NCI-H2196 treated with DMSO at 0.1 percent for 48 hours (cell line): ENCODE measurements at regions not wholly inside any gene's neighbourhood (a gene's known extent, or its start where the extent isn't known, plus 50 kb on each side); places are given as distances from the start of the nearest gene placed in this dataset.
"Not testable (repeated sequence)": the region's sequence is repeated elsewhere in the genome, so short reads cannot be mapped to it uniquely, and the experiment has no call there.

Experiments
- DNase-seq: peaks from one replicate; lab custom pipeline; 2025; ENCODE audit not compliant: unreplicated experiment; lab: John Stamatoyannopoulos, UW

DNA sequence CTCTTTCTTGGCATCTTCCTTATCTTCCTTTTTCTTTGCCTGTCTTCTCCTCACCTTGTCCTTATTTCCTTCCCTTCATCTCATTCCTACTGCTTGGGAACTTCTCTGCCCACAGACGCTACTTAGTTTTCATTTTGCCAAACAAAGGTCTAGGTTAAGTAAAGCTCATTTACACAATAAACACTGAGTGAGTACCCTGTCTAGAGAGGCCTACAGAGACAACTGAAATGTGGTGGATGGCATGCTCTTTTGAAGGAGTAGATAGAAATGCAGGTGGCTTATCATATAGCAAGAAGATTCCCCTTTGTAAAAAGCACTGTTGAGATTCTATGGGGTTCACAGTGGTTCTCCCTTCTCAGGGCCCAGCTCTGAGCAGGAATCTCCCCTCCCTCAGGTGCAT lies 319.0 kb downstream of the CNTN3 start:
- no peak for DNase-seq

DNA sequence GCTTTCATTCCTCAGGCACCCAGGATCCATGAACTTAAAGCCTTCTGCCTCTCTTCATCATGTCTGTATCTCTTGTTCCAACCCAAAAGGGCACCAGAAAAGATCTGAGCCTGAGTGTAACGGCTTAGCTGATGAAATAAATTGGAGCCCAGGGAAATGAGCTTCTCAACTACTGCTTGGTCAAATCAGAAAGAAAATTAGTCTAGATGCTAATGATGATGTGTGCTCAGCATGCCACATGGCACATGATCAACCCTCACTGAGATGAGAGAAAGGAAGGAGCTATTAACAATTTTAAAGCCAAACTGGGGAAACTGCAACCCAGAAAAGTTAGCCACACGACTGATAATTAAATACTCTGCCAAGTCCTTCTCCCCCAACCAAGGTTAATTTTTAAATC lies 325.7 kb downstream of the CNTN3 start:
- DNase-seq = no peak

DNA sequence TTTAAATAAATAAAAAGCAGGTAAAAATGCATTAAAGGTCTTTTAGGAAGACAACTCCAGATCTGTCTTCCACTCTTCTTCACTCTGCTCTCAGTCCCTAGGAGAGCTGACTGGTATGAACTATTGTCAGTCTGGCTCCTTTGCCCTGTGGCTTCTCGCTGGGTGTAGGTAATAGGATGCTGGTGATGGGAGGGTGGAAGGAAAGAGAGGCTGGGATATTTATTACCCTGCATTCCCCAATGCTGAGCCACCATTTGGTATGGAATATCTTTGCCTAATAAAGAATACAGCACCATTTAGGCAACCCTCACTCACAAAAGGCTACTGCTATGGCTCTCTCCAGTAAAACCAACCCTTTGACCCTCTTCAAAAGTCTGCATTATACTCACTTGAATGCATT lies 326.9 kb downstream of the CNTN3 start:
- no peak for DNase-seq

DNA sequence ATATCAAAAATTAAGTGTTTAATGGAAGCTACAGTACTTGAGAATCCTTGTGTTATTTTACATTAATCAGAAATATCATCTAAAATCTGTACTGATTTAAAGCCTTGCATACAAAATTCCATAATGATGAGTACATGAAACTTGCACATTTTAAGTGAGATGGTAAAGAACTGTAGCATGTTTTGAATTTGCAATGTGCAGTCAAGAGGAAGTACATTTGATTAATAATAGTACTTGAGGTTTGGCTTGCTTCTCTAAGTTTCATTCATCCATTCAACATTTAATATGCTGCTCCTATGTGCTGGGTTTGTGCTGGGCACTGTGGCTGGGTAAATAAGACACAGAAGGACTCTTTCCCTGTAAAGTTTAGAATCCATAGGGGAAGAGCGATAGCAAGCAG lies 332.3 kb downstream of the CNTN3 start:
- DNase-seq = no peak

DNA sequence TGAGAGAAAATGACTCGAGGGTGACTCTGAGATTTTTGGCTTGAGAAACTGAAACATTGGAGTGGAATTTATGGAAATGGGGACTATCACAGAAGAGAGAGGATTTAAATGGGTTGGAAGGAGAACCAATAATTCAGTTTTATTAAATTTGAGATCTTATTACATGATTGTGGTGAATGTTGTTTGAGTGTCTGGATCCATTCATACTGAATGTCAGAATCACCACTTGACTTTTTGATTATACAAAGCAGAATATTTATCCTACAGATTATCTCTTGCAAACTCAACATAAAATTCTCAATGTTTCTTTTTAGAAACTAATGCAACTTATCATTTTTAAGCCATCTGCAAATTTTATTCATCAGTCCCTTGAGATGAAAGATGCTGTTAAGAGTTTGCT lies 332.8 kb downstream of the CNTN3 start:
- DNase-seq = no peak

DNA sequence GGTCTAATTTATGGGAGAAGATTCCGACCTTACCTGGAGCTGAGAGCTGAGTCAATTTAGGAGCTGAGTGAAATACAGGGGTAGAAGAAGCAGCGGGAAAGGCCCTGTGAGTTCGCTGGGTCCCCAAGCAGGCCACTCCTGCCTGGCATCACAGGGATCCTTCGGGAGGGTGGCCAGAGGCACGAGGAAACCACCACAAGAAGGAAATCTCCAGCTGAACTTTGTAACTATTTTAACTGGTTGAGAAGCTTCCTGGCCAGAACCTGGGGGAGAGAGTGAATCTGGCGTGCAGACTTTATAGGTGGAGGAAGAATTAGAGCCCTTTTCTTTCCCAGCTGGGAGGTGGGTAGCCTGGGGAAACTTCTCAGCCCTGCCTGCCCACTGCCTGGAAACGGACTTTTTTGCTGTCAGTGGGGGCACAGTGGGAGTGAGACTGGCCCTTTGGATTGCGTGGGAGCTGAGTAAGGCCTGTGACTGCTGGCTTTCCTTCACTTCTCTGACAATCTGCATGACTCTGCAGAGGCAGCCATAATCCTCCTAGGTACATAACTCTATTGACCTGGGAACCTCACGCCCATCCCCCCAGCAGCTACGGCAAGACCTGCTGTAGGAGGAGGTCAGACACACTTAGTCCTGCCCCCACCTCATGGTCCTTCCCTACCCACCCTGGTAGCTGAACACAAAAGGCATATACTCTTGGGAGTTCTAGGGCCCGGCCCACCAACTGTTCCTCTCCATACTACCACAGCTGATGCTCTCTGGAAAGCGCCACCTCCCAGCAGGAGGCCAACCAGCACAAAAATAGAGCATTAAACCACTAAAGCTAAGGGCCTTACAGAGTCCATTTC lies 340.7 kb downstream of the CNTN3 start:
- DNase-seq = no peak

DNA sequence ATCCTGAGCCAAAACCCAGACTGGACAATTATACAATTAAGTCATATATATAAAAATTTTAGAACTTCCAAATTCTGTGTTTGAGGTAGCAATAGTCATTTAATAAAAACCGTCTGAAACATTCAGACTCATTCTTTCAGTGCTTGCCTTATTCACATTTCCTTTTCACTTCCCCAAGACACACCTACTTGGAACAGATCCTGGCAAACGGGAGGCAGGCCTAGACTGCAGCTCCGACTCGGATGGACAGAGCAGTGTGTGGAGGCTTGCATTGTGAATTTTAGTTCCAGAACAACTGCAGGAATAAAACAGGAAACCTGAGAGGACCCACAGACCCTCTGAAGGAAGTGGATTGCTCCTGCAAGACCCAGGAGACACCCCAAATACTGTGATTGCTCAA lies 341.4 kb downstream of the CNTN3 start:
- DNase-seq = no peak

DNA sequence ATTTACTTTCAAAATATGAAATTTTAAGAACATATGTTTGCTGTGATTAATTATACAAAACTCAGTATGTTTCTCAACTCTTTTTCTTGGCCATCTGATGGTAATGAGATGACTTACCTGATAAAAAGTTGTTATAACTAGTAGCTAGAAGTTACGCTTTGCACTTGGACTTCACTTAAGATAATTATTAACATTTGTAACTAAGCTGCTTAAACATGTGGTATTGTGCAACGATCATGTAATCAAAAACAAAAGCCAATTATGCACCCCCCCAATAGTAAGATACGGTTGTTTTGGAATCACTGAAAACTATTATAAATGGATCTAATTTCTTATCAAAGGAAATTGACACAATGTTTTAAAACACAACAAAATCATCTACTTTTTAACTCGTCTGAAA lies 342.9 kb downstream of the CNTN3 start:
- DNase-seq = no peak

DNA sequence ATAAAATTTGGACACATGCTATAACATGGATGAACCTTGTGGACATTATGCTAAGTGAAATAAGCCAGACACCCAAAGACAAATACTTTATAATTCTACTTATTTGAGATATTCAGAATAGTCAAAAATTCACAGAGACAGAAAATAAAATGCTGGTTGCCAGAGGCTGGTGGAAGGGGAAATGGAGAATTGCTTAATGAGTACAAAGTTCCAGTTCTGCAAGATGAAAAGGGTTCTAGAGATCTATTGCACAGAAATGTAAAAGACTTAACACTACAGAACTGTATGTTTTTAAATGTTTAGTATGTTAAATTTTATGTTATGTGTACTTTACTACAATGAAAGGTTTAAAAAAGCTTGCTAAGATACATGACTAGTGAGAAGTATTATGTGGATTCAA lies 344.8 kb downstream of the CNTN3 start:
- DNase-seq = no peak

DNA sequence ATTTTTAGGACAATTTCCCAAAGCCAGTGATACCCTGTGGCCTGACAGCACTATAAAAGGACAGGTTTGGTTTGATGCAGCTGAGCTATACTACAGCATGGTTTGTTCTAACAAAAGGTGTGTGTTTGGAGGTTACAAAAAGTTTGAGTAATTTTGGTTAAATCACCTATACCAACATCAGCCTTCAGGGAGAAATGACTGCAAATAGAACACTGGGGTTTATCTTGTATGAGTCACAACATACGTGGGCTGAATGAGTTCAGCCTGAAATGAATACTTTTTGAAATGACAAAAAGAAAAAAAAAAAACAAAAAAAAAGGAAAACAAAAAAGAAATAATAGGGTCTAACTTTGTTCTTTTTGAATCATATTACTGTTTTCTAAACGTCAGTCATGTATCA lies 345.7 kb downstream of the CNTN3 start:
- no peak for DNase-seq

DNA sequence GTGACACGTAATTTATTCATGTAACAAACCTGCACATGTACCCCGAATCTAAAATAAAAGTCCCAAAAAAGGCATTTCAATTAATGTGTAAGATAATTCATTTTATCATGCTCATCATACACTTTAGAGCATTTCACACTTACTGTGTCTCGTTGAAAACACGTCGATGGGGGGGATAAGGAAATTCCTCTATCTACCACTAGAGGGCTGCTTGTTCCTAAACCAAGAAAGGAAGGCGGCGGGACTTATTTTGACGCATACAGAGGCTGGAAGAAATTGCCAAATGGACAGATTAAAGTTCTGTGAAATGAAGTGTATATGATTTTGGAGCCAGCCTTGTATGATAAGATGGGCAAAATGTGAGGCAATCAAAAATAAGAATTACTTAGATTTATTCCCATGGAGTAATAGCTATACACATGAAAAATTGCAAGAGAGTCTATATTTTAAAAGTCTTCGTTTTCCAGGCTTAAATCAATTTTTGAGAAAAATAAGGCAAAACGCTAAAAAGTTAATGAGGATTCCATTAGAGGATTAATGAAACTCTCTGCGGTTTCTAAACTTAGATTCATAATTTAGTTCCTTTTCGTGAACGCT lies 346.8 kb downstream of the CNTN3 start:
- DNase-seq = no peak

DNA sequence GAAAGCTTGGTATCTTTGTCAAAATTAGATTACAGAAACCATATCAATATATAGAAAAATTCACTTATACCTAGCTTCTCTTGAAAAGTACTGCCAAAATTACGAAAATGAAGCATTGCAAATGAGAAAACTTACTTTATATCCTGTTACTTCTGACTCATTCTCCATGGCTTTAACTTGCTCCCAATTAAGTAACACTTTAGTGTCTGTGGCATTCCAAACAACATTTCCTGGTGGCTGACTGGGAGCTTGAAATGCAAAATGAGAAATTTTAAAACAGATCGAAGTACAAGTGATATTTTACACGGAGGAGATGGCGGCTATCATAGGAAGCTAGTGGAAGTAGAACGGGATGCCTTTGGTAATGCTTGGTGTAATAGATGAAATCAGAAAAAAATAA lies 347.3 kb downstream of the CNTN3 start:
- no peak for DNase-seq

DNA sequence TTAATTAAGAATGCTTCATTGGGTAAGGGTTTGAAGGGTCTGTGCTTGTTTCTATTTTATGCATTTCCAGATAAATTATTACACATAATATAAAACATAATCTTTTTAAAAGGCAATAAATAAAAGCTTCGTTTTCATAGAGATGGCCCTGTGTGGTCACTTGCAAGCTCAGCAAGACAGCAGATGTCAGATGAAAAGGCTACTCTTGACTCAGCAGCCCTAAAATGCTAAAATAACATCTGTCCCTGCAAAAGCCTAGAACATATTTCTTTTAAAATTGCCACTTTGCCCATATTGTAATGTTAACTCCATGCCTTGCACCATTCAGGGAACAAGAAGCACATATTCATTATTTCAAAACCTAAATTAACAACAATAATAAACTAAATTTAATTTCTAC lies 349.4 kb downstream of the CNTN3 start:
- no peak for DNase-seq

DNA sequence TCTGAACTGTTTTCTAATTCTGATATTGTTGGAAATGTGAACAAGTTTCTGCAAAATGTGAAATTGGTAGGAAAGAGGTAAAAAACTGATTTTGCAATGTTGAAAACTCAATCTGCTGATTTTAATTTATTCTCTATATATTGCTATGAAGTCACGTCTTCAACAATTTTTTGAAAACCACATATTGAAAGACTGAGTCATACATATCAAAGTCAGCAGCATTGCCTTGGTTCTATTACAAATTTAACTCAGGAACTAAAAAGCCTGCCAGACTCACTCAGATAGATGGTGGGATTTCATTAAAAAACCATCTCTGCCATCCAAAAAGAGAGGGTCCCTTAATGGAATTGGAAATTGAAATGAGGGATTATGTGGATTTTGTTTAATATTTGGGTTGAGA lies 351.4 kb downstream of the CNTN3 start:
- DNase-seq = no peak

DNA sequence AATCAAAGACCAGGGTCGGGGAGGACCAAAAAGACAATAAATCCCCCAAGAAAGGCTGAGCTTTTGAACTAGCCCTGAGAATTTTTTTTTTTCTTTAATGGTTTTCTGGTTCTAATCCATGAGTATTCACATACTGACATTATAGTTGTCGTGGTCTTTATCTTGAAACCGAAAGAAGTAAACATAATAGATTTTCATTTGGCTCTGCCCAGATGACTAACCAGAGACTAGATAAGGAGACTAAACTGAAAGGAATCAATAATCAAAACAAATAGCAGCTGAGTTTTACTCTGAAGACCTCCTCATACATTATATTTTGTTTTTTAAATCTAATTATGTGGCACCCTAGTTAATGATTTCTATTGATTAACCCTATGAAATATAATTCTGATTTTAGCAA lies 381.4 kb downstream of the CNTN3 start:
- no peak for DNase-seq

DNA sequence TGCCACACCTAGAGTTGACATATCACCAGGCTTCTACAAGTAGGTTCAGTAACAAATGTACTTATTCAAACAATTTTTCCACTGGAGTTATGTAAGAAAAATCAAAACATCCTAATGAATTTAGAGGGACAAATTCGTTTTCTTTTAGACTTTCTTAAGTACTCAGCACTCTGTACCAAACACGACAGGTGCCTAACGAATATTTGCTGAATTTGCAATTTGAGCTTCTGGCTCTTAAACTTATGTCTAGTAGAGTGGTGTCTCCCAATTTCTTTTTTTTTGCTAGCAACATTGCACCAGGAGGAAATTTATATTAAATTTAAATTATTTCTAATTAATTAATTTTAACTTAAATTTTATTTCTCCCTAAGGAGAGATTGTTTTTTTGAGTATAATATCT lies 397.0 kb downstream of the CNTN3 start:
- DNase-seq = no peak

DNA sequence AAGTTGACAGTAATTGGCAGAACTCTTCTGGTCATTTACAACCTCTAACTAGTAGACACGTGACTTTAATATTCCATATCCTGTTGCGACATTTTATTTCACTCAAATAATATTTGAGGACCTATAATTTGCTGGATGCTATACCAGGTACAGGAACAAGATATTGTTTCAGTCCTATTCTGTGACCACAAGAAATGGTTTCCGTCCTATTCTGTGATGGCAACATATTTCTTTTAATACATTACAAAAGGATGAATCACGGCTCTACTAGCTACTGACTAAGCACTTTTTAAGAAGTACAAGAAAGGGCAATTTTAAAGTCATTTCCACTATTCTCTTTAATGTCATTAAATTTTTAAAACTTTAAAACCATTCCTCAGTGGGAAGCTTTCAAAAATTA lies 400.2 kb downstream of the CNTN3 start:
- DNase-seq = no peak

DNA sequence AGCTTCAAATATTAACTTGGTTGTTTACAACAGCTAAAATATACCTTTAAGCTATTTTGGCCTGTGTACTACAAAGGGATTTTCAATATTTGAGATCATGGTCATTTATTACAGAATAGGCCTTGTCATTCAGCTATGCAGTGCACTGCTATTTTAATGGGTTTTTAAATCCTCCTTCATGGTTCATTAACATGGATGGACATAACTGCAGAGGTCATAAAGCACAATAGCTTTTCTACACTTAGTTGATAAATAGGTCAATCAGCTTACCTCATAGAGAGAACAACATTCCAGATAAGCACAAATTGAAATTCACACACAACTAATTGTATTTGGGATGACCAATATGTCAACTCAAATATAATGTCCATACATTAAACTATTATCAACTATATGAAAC lies 403.7 kb downstream of the CNTN3 start:
- no peak for DNase-seq

DNA sequence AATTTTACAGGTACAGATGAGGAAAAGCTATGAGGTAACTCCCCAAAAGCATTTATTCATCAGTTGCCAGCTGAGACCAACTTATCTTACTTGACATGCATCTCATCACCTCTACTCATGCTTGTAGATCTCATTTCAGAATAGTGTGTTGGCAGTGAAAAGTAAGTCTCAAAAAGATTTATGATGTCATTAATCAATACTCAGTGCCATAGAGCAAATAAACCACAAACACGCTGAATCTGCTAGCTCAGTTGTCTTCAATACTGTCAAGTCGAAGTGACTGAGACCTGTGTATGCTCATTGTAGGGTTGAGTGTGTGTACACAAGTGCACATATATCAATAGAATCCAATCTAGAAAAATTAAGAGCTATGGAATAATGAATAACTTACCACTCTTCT lies 413.5 kb downstream of the CNTN3 start:
- DNase-seq = no peak

DNA sequence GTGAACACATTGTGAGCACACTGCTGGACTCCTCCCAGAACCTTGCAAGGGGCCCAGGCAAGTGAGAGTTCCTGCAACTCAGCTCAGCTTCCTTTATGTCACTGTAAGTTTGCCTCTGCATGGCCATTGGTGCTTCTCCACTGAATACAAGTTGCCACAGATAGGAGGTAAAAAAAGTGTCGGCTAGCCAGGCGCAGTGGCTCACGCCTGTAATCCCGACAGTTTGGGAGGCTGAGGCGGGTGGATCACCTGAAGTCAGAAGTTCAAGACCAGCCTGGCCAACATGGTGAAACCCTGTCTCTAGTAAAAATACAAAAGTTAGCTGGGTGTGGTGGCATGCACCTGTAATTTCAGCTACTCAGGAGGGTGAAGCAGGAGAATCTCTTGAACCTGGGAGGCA lies 435.8 kb downstream of the CNTN3 start:
- not testable (repeated sequence) for DNase-seq

DNA sequence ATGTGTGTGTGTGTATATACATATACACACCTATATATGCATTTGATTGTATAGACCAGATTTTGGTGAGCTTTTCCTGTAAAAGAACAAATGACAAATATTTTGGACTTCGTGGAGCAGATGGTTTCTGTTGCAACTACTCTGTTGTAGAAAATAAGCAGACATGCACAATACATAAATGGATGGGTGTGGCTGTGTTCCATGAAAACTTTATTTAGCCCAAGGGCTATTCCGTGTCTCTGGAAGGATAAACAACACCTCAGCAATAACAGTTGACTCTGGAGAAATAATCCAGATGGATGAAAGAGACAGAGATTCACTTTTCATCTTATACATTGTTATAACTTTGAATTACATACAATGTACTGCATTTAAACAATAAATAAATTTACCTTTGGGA lies 441.4 kb downstream of the CNTN3 start:
- no peak for DNase-seq

DNA sequence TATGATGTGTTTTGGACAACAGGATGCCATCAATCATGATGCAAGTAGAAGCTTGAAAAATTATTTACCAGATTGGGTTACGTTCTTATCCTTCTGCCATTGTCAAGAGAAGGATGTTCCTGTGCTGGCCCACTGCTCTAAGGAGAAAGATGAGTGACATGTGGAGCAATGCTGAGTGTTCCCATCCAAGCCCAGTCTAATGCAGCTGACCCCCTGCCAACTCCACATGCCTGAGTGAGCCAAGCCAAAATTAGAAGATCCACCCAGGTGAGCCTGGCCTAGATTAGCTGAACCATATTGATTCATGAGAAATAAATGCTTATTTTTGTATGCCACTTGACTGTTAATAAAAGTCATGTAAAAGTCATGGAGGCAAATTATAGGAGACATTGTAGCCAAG lies 446.5 kb downstream of the CNTN3 start:
- no peak for DNase-seq

DNA sequence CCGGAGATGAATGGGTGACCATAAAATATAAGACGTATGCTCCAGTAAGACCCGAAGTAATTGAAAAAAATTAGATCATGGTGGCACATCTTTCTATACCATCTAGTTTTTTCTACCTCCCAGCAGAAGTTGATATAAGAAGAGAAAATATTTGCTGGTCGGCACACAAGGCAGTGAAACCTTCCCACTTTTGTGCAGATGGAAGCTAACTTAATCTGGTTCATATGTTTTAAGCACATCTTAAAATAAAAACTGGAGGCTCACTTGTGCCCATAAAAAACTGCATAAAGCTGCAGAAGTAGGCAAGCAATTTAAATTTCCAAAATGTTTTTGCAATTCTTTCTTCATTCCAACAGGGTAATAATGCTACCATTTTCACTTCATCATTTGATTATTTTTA lies 449.2 kb downstream of the CNTN3 start:
- no peak for DNase-seq
